NCI-H146 (cell line): ENCODE measurements at regions not wholly inside any gene's neighbourhood (a gene's known extent, or its start where the extent isn't known, plus 50 kb on each side); places are given as distances from the start of the nearest gene placed in this dataset.

Experiments used
- DNase-seq: peaks from one replicate; lab custom pipeline; 2025; lab: John Stamatoyannopoulos, UW

DNA sequence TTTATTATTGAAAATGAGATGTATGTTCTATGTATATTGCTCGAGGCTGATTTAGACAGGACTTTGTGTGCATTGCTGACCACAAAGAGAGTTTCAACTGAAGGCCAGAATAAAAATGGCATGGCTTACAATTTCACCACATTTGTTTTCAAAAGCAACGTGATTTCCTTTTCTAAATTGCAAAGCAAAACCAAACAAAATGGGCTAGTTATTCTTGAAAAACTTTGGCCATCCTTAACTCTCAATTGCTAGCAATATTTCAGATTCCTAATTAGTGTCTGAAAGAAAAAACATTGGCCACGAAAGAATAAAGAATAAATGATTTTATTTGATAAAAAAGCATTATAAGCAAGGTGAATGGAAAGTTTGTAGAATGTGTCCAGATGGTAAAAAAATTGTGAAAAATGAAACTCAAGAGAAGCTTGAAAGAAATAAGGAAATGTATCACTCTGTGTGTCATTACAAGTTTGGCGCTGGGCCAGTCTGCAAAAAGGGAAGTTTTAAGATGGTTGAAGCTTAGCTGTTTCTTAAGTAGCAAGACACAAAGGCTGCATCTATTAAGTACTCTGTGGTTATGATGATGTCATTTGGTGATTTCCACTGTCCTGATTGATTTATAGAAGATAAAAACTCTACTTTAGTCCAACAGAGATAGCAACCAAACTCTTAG, 89.2 kb upstream of the PRLR start:
- DNase-seq = no peak

DNA sequence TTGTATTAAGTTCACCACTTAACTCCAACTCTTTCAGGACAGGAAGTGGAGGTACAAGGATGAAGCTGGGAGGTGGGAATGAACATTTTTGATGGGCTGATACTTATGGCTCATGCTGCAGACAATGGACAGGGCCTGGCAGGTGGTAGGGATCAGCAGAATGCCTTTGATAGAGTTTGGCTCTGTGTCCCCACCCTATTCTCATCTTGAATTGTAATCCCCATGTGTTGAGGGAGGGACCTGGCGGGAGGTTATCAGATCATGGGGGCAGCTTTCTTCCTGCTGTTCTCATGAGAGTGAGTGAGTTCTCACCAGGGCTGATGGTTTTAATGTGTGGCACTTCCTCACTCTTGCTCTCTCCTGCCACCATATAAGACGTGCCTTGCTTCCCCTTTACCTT, 87.3 kb upstream of the PRLR start:
- no peak for DNase-seq

GRCh38 chr5:35316611-35317274, 86.5 kb upstream of the PRLR start:
- DNase-seq = no peak

- DNase-seq = no peak
Measured at GRCh38 chr5:35313291-35313690, 83.0 kb upstream of the PRLR start.

GRCh38 chr5:35312267-35312666, 82.0 kb upstream of the PRLR start:
- DNase-seq = no peak

GRCh38 chr5:35309365-35310130, 79.3 kb upstream of the PRLR start:
- DNase-seq = no peak

DNA sequence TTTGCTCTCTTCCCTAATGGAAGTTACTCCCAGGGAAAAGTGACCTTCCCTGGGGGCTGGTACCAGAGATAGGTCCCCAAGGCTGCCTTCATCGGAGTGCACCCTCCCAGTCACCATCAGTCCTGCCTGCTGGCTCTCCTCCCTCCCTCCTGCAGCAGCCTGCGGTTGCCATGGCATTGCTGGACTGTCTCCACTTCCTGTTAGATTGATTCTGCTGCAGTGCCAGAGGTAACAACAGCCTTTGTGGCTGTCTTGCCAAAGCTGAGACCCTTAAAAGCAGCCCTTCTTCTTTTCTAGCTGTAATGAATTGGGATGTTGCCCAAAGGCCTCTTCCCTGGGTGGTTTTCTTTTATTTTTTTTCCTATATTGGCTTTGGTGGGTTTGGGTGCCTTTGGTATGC, 78.1 kb upstream of the PRLR start:
- DNase-seq = no peak

DNA sequence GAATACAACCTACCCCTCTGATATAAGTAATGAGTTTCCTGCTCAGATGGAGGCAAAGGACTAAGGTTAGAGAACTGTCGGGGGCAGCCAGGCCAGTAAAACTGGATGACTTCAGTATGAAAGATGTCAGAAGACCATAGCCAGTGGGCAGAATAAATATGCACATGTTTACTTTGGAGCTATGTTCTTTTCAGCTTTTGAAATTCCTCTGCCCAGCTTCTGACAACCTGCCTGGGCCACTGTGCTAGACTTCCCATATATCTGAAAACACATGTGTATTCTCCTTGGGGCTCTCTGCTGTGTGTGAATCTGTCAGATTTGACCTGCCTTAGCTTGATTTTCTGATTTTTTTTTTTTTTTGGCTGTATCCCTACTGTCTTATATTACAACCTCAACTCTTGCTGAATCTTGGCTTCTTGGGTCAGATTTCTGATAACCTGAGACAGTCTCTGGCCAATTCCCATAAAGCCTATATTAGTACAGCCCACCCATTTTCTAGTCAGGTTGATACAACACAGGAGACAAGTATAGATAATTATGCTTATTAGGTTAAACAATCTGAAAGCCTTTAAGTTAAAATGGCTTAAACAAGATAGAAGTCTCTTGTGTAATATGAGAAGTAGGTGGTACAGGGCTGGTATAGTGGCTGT, 76.6 kb upstream of the PRLR start:
- DNase-seq = no peak

DNA sequence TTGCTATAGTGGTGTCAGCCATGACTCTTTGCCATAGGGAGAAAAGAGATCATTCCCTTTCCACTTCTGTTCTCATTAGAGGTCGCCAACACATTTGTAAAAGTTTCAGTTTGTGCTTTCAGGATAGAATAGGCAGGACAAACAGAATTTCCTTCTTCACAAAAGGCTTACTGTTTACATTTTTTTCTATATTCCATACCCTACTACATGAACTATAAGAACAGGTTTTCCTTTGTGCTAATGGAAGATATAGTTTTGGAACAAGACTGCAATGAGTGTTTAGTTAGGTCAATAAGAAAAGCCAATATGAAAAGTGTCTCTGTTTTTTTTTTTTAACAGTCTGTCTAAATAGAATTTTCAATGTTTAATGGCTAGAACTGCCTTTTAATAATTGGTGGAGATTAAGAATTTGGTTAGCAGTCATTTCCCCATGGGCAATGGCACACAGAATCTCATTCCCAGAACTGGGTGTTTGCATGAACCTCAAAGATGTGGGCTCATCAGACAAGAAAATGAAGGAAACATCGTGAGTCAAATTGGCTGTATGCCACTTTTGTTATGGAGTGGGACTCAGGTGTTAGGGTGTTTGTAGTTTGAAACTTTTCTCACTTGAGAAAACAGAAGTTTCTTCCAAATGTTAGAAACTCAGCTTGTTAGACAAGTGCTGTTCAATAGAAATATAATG, 75.2 kb upstream of the PRLR start:
- DNase-seq = no peak

GRCh38 chr5:35304291-35304690, 74.0 kb upstream of the PRLR start:
- no peak for DNase-seq

DNA sequence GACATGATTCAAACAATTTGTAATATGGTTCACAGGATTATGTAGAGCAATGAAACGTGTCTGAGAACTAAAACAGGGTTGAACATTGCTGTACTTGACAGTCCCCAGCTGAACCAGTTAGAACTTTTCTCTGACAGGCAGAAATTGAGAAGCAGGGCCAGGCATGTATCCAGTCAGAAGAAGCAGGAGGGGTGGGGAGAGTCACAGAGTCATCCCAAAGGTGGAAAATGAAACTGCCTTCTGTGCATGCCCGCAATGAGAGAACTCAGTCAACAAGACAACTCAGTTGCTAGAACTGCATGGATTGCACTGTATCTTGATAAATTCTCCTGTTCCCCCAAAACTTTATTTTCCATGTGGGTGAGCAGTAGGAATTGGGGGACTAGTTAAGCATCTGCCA, 72.9 kb upstream of the PRLR start:
- no peak for DNase-seq

- no peak for DNase-seq
Measured at GRCh38 chr5:35302544-35302943, 72.3 kb upstream of the PRLR start.

- DNase-seq = no peak
Measured at GRCh38 chr5:35297755-35298154, 67.5 kb upstream of the PRLR start.

- no peak for DNase-seq
Measured at GRCh38 chr5:35294976-35295375, 64.7 kb upstream of the PRLR start.

DNA sequence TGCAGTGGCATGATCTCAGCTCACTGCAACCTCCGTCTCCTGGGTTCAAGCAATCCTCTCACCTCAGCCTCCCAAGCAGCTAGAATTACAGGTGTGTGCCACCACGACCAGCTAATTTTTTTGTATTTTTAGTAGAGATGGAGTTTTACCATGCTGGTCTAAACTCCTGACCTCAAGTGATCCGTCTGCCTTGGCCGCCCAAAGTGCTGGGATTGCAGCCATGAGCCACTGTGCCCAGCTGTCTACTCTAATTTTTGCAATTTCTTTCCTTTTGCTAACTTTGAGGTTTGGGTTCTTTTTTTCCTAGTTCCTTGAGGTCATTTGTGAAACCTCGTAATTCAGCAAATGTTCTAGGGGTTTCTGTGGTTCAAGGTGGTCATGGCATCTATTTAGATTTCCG, 63.7 kb upstream of the PRLR start:
- no peak for DNase-seq

- DNase-seq = no peak
Measured at GRCh38 chr5:35285435-35285834, 55.1 kb upstream of the PRLR start.

- DNase-seq = no peak
Measured at GRCh38 chr5:35285011-35285410, 54.7 kb upstream of the PRLR start.

DNA sequence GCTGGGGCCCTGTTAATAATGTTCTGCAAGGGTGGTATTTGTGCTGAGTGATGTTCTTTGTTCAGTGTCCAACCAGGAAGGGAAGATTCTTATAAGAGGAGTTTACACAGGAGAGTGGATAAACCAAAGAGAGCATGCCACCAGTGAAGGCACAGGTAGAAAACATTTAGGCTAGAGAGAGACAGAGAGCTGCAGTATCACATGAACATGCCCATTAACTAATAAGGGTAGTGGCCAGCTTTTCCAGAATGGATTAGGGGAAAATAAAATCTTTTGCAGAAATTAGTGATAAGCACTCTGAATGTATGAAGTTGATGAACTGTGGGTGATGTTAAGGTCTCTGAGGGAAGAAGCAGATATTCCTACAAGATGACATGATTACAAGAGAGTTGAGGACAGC, 54.1 kb upstream of the PRLR start:
- DNase-seq = no peak

- DNase-seq = no peak
Measured at GRCh38 chr5:35282810-35283209, 52.5 kb upstream of the PRLR start.

- no peak for DNase-seq
Measured at GRCh38 chr5:35281613-35282012, 51.3 kb upstream of the PRLR start.
